H1 (cell line): ENCODE measurements at regions not wholly inside any gene's neighbourhood (a gene's known extent, or its start where the extent isn't known, plus 50 kb on each side); places are given as distances from the start of the nearest gene placed in this dataset.

ENCODE experiments used
- CTCF ChIA-PET: fragments of 300-600 bp; sonication (Branson Sonifier 250); formaldehyde crosslinking; loops from one replicate; lab custom pipeline; 2021; ENCODE audit not compliant: partially characterized antibody; lab: Charles Lee
- POLR2A ChIA-PET: fragments of 300-600 bp; sonication (Branson Sonifier 250); formaldehyde crosslinking; loops from one replicate; lab custom pipeline; 2021; ENCODE audit warnings: inconsistent platforms; ENCODE audit not compliant: partially characterized antibody; lab: Charles Lee
- DNase-seq, 2 experiments: peaks; one replicate each; pipeline versions ENCODE4 v3.0.0 to v3.0.0-alpha.2; 2010 to 2022; ENCODE audit warnings: low spot score in 2 of 2, low read depth in 1 of 2, mixed read lengths in 1 of 2
- FAIRE-seq: peaks from 2 replicates; lab custom pipeline; 2011; peaks lifted over from hg19 to GRCh38; lab: Jason Lieb, UNC
- H2AFZ ChIP-seq: 2 replicates; pipeline ENCODE4 v1.8.1; 2012; ENCODE audit warnings: low read length, inconsistent platforms
- H2AK5ac ChIP-seq: 2 replicates; pipeline ENCODE4 v1.6.1; 2013; ENCODE audit warnings: low read depth, low read length
- H2BK120ac ChIP-seq: replicated peaks from 2 replicates; pipeline ENCODE3; 2013; ENCODE audit warnings: low read depth, low read length, inconsistent platforms
- H2BK12ac ChIP-seq: 2 replicates; pipeline ENCODE4 v1.6.1; 2013; ENCODE audit warnings: low read depth, low read length
- H2BK15ac ChIP-seq: 2 replicates; pipeline ENCODE4 v1.6.1; 2013; ENCODE audit warnings: low read length
- H2BK20ac ChIP-seq: 2 replicates; pipeline ENCODE4 v1.6.1; 2013; ENCODE audit warnings: low read length
- H2BK5ac ChIP-seq: 2 replicates; pipeline ENCODE4 v1.6.1; 2013; ENCODE audit warnings: low read depth, low read length
- H3K14ac ChIP-seq: 2 replicates; pipeline ENCODE4 v1.6.1; 2013; ENCODE audit warnings: inconsistent platforms; ENCODE audit not compliant: insufficient read length
- H3K18ac ChIP-seq: 2 replicates; pipeline ENCODE4 v1.6.1; 2013; ENCODE audit warnings: low read length; ENCODE audit errors: extremely low read depth
- H3K23ac ChIP-seq: 2 replicates; pipeline ENCODE4 v1.6.1; 2013; ENCODE audit warnings: inconsistent platforms; ENCODE audit not compliant: insufficient read length
- H3K23me2 ChIP-seq: 2 replicates; pipeline ENCODE4 v1.6.1; 2013; ENCODE audit warnings: low read depth, low read length
- H3K27ac ChIP-seq: 2 replicates; pipeline ENCODE4 v1.6.1; 2011; ENCODE audit warnings: low read depth, low read length, inconsistent platforms
- H3K27me3 ChIP-seq, 4 experiments: replicated peaks in 1 of 4; 1 replicate in 1 of 4; 2 replicates in 3 of 4; pipeline versions ENCODE4 v1.6.1 to v1.8.1; 2011 to 2013; ENCODE audit warnings: low read length in 3 of 4, mild to moderate bottlenecking in 3 of 4, inconsistent platforms in 2 of 4, mixed read lengths in 2 of 4, moderate library complexity in 1 of 4; ENCODE audit not compliant: control insufficient read depth in 3 of 4, insufficient read depth in 3 of 4; ENCODE audit errors: extremely low read depth in 1 of 4
- H3K36me3 ChIP-seq, 4 experiments: 2 replicates each; pipeline versions ENCODE4 v1.6.1 to v1.8.1; 2011 to 2013; ENCODE audit warnings: mild to moderate bottlenecking in 4 of 4, low read length in 3 of 4, moderate library complexity in 2 of 4, control low read depth in 1 of 4, inconsistent platforms in 1 of 4; ENCODE audit not compliant: insufficient read depth in 4 of 4, control insufficient read depth in 2 of 4
- H3K4ac ChIP-seq: replicated peaks from 2 replicates; pipeline ENCODE3; 2013; ENCODE audit warnings: low read length, low read depth, mixed read lengths, inconsistent platforms; ENCODE audit not compliant: insufficient read length
- H3K4me1 ChIP-seq, 4 experiments: replicated peaks in 1 of 4; 1 replicate in 1 of 4; 2 replicates in 3 of 4; pipeline versions ENCODE4 v1.6.1 to v1.8.1; 2011 to 2013; ENCODE audit warnings: low read length in 3 of 4, inconsistent platforms in 2 of 4, mixed read lengths in 1 of 4; ENCODE audit not compliant: insufficient read depth in 4 of 4, control insufficient read depth in 3 of 4
- H3K4me2 ChIP-seq, 2 experiments: 2 replicates each; pipeline versions ENCODE4 v1.6.1 to v1.8.1; 2011 to 2013; ENCODE audit warnings: low read depth in 2 of 2, low read length in 2 of 2, control low read depth in 1 of 2, inconsistent platforms in 1 of 2, mild to moderate bottlenecking in 1 of 2; ENCODE audit not compliant: insufficient read depth in 1 of 2
- H3K4me3 ChIP-seq, 4 experiments: fragments of 200-600, 300-600 bp in 1 of 4; sonication (generic), shearing (Covaris generic), sonication (Bioruptor Twin) in 1 of 4; 2 replicates each; pipeline versions ENCODE4 v1.5.1 to v1.8.1; 2011 to 2016; ENCODE audit warnings: low read length in 4 of 4, low read depth in 3 of 4, control low read depth in 2 of 4, inconsistent platforms in 2 of 4, mild to moderate bottlenecking in 2 of 4, mixed read lengths in 1 of 4, moderate library complexity in 1 of 4; ENCODE audit not compliant: insufficient read depth in 2 of 4; ENCODE audit errors: extremely low read depth in 1 of 4
- H3K56ac ChIP-seq: replicated peaks from 2 replicates; pipeline ENCODE3; 2013; ENCODE audit warnings: low read depth, mild to moderate bottlenecking, mixed read lengths, low read length, inconsistent platforms; ENCODE audit not compliant: insufficient read length
- H3K79me1 ChIP-seq: 2 replicates; pipeline ENCODE4 v1.6.1; 2013; ENCODE audit warnings: low read depth, low read length, control low read depth
- H3K79me2 ChIP-seq, 2 experiments: 2 replicates each; pipeline versions ENCODE4 v1.6.1 to v1.8.1; 2012 to 2013; ENCODE audit warnings: low read length in 2 of 2, mild to moderate bottlenecking in 2 of 2, inconsistent platforms in 1 of 2; ENCODE audit not compliant: insufficient read depth in 2 of 2, control insufficient read depth in 1 of 2
- H3K9ac ChIP-seq, 4 experiments: replicated peaks in 1 of 4; 1 replicate in 1 of 4; 2 replicates in 3 of 4; pipeline versions ENCODE4 v1.6.1 to v1.8.1; 2011 to 2013; ENCODE audit warnings: low read depth in 3 of 4, low read length in 3 of 4, control low read depth in 2 of 4, mild to moderate bottlenecking in 2 of 4, moderate library complexity in 2 of 4, inconsistent platforms in 1 of 4; ENCODE audit errors: extremely low read depth in 1 of 4
- H3K9me3 ChIP-seq, 2 experiments: 2 replicates each; pipeline versions ENCODE4 v1.6.1 to v1.8.1; 2012 to 2013; ENCODE audit warnings: mild to moderate bottlenecking in 2 of 2, moderate library complexity in 2 of 2, control low read depth in 1 of 2, inconsistent platforms in 1 of 2, low read depth in 1 of 2, low read length in 1 of 2, mixed read lengths in 1 of 2; ENCODE audit not compliant: insufficient read depth in 2 of 2
- H4K20me1 ChIP-seq, 2 experiments: replicated peaks in 1 of 2; 2 replicates each; pipeline versions ENCODE3 to v1.8.1; 2011 to 2013; ENCODE audit warnings: inconsistent platforms in 2 of 2, low read length in 2 of 2, mild to moderate bottlenecking in 1 of 2; ENCODE audit not compliant: insufficient read depth in 2 of 2, control insufficient read depth in 1 of 2
- H4K5ac ChIP-seq: 2 replicates; pipeline ENCODE4 v1.6.1; 2013; ENCODE audit warnings: low read length, low read depth, mixed read lengths, inconsistent platforms; ENCODE audit not compliant: insufficient read length
- H4K8ac ChIP-seq: 2 replicates; pipeline ENCODE4 v1.8.0; 2013; ENCODE audit warnings: mild to moderate bottlenecking, moderate library complexity, low read length, inconsistent platforms; ENCODE audit not compliant: insufficient read depth; ENCODE audit errors: extremely low read depth
- H4K91ac ChIP-seq: replicated peaks from 2 replicates; pipeline ENCODE3; 2013; ENCODE audit warnings: low read length, mixed read lengths, inconsistent platforms; ENCODE audit not compliant: insufficient read length
- E2F6 ChIP-seq: IDR thresholded peaks from 2 replicates; pipeline ENCODE4 v1.6.1; 2012; ENCODE audit warnings: inconsistent platforms
- SP1 ChIP-seq: IDR thresholded peaks from 2 replicates; pipeline ENCODE4 v1.6.1; 2011; ENCODE audit warnings: low read depth, low read length
- SP4 ChIP-seq: IDR thresholded peaks from 2 replicates; pipeline ENCODE4 v1.6.1; 2012; ENCODE audit warnings: low read length, inconsistent platforms
- ZNF274 ChIP-seq: IDR thresholded peaks from 2 replicates; pipeline ENCODE4 v1.7.0; 2012; ENCODE audit warnings: low read length, borderline replicate concordance; ENCODE audit errors: extremely low read depth
- WGBS, 2 experiments: shearing (Covaris generic) in 1 of 2; methylation state at CpG; one replicate each; pipeline versions ENCODE4 v1.1.6 to v1.1.7; 2013 to 2015; ENCODE audit warnings: low lambda C conversion rate in 2 of 2, mixed read lengths in 2 of 2, inconsistent platforms in 1 of 2, low coverage in 1 of 2, missing lambda C conversion rate in 1 of 2; ENCODE audit not compliant: insufficient replicate concordance in 2 of 2, insufficient coverage in 1 of 2, insufficient read length in 1 of 2; ENCODE audit errors: extremely low coverage in 1 of 2, missing lambda C conversion rate in 1 of 2; 5-methylcytosine and 5-hydroxymethylcytosine counted together

GRCh38 chr13:94921181-94921580, 208.8 kb upstream of the SOX21 start:
- Histone ChIP-seq H4K20me1 (no peaks in the 10 kb centered on the region), H3K79me1 (no peaks in the 10 kb centered on the region), H4K8ac (no peak overlapping the region), H3K9ac (no peak overlapping the region), H3K56ac (no peak overlapping the region), H2BK12ac (no peak overlapping the region), H3K18ac (no peak overlapping the region; the same call in 1 of the 2 replicates), H3K4me3 (no peak overlapping the region), H3K79me2 (no peaks in the 10 kb centered on the region), H2BK20ac (peak overlapping the region; percentile 27; the same call in 1 of the 2 replicates), H2AFZ (no peak overlapping the region), H3K27me3 (no peaks in the 10 kb centered on the region), H3K23me2 (no peaks in the 10 kb centered on the region), H3K14ac (no peak overlapping the region), H3K27ac (no peak overlapping the region), H2BK120ac (no peak overlapping the region), H2BK15ac (no peak overlapping the region), H3K4me2 (peak overlapping the region in 1 of 2 experiments; percentile 36; a peak in 1 of 4 replicates), H3K4ac (no peak overlapping the region), H2BK5ac (no peak overlapping the region), H3K23ac (no peak overlapping the region), H3K36me3 (no peaks in the 10 kb centered on the region), H4K5ac (no peak overlapping the region), H3K4me1 (peaks cover 0 to 7% (median 3%) of the 10 kb centered on the region in 4 experiments; a peak in 5 of 7 replicates), H4K91ac (peak overlapping the region; percentile 52), H3K9me3 (0 out of 4 replicates have a peak, but pooled peaks cover 0 to 3% of the 10 kb centered on the region in 2 experiments), H2AK5ac (no peak overlapping the region)
- 73% methylated on average over 4 of the region's 4 CpGs; no CpG with 5 or more reads in 1 of the 2 experiments for WGBS, 2 experiments
- ChIA-PET POLR2A (no interaction called here), CTCF (interaction anchor here (1.2 to 1.4 kb wide), 4 partner anchors 9 to 219 kb away, joined by 3 to 5 read pairs (median 4); no protein-coding TSS in a partner anchor)
- peak; percentile 39 for FAIRE-seq
- DNase-seq, result no peak
- TF ChIP-seq SP1, result no peak
- no peak for TF ChIP-seq SP4
- TF ChIP-seq ZNF274, result no peak
- no peak for TF ChIP-seq E2F6
